Vagina (tissue), 2 donors: ENCODE measurements at regions not wholly inside any gene's neighbourhood (a gene's known extent, or its start where the extent isn't known, plus 50 kb on each side); places are given as distances from the start of the nearest gene placed in this dataset.

Source experiments
- POLR2A ChIP-seq, 2 donors: fragments of 450-650 bp; IDR thresholded peaks; one replicate each; pipeline ENCODE4 v1.6.1; 2017; ENCODE audit warnings: antibody characterized with exemption in 2 of 2, mild to moderate bottlenecking in 2 of 2, moderate library complexity in 2 of 2
- TF ChIP-seq, protein P1 (sequence below), 3 experiments: fragments of 450-650 bp in 2 of 3; fragments of 200-600 bp in 1 of 3; sonication (generic) in 1 of 3; IDR thresholded peaks; one replicate each; pipeline ENCODE4 v1.5.1; 2017 to 2019; ENCODE audit warnings: antibody characterized with exemption in 3 of 3, mild to moderate bottlenecking in 2 of 3, moderate library complexity in 2 of 3

DNA sequence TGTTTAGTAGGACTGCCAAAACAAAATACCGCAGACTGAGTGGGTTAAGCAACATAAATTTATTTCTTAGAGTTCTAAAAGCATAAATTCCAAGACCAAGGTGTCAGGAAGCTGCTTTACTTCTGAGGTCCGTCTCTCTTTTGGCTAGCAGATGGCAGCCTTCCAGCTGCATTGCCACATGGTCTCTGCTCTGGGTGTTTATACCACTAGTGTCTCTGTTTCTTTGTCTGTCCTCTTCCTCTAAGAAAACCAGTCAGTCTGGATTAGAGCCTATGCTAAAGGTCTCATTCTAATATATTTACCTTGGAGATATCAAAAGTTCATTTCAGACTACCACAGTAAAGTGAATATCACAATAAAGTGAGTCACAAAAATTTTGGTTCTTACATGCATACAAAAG, 519.8 kb downstream of the COL11A1 start:
- TF ChIP-seq, protein P1, sequence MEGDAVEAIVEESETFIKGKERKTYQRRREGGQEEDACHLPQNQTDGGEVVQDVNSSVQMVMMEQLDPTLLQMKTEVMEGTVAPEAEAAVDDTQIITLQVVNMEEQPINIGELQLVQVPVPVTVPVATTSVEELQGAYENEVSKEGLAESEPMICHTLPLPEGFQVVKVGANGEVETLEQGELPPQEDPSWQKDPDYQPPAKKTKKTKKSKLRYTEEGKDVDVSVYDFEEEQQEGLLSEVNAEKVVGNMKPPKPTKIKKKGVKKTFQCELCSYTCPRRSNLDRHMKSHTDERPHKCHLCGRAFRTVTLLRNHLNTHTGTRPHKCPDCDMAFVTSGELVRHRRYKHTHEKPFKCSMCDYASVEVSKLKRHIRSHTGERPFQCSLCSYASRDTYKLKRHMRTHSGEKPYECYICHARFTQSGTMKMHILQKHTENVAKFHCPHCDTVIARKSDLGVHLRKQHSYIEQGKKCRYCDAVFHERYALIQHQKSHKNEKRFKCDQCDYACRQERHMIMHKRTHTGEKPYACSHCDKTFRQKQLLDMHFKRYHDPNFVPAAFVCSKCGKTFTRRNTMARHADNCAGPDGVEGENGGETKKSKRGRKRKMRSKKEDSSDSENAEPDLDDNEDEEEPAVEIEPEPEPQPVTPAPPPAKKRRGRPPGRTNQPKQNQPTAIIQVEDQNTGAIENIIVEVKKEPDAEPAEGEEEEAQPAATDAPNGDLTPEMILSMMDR (IDR thresholded peaks at IDR 0.05) = no peak
- no peak for TF ChIP-seq POLR2A (IDR thresholded peaks at IDR 0.05)
